ENCODE measurements at regions not wholly inside any gene's neighbourhood (a gene's known extent, or its start where the extent isn't known, plus 50 kb on each side); places are given as distances from the start of the nearest gene placed in this dataset.

GRCh38 chr11:112847568-112847967, 113.7 kb upstream of the NCAM1 start:
- intact Hi-C loops (cut with micrococcal nuclease) = no loop called here
- H3K9ac ChIP-seq (ENCODE audit: low read length) = no peak overlapping the region
- no peak for DNase-seq (ENCODE audit: low read depth, low spot score)
- ATAC-seq = no peak
- ChIA-PET POLR2A (no interaction called here), CTCF (interaction anchor here (1.0 kb wide), 1 partner anchor 10 kb away, joined by 3 read pairs; no protein-coding TSS in a partner anchor), RAD21 (ENCODE audit: low non-redundant PET in 1 of 2, low total read pairs in 2 of 2, uncharacterized antibody in 2 of 2, unreplicated experiment in 2 of 2) (no interaction called here)
- H3K36me3 ChIP-seq (ENCODE audit: control insufficient read depth in 1 of 2, insufficient read depth in 2 of 2, low read length in 2 of 2) = no peaks in the 10 kb centered on the region
- H3K79me2 ChIP-seq (ENCODE audit: insufficient read depth, low read length) = no peaks in the 10 kb centered on the region
- no peak overlapping the region for H3K4me2 ChIP-seq (ENCODE audit: low read length)
- H3K9me3 ChIP-seq (ENCODE audit: control insufficient read depth in 1 of 2, insufficient read depth in 1 of 2, low read depth in 1 of 2, low read length in 2 of 2) = no peaks in the 10 kb centered on the region
- no peaks in the 10 kb centered on the region for H3K9me2 ChIP-seq (ENCODE audit: insufficient read depth)
- no peaks in the 10 kb centered on the region; the same call in 1 of the 2 replicates for H4K20me1 ChIP-seq (ENCODE audit: insufficient read depth)
- peaks cover 11% of the 10 kb centered on the region for H3K27me3 ChIP-seq (ENCODE audit: insufficient read depth, low read length)
- H3K4me1 ChIP-seq (ENCODE audit: control insufficient read depth in 1 of 2, insufficient read depth in 2 of 2, low read length in 2 of 2) = no peaks in the 10 kb centered on the region
- no peak overlapping the region for H3K27ac ChIP-seq (ENCODE audit: low read depth, low read length)
- TF ChIP-seq YY1 (IDR thresholded peaks at IDR 0.05; ENCODE audit: extremely low read depth, insufficient replicate concordance, low read depth, low read length) = no peak
- no peak for TF ChIP-seq SRF (IDR thresholded peaks at IDR 0.05; ENCODE audit: low read depth)
- TF ChIP-seq CTCF (IDR thresholded peaks at IDR 0.05 in 2 of 3, conservative IDR thresholded peaks at IDR 0.05 in 1 of 3; ENCODE audit: borderline replicate concordance in 1 of 3, insufficient read depth in 1 of 3, low read depth in 2 of 3, low read length in 2 of 3) = no peak
- TF ChIP-seq ELF1 (IDR thresholded peaks at IDR 0.05; ENCODE audit: borderline replicate concordance, low read depth) = no peak
- no peak for TF ChIP-seq SIN3A (IDR thresholded peaks at IDR 0.05; ENCODE audit: low read depth)
- TF ChIP-seq EZH2phosphoT487 (IDR thresholded peaks at IDR 0.05; ENCODE audit: borderline replicate concordance) = no peak
- no peak for TF ChIP-seq CEBPB (IDR thresholded peaks at IDR 0.05; ENCODE audit: low read depth)
- no peak for TF ChIP-seq ZFX (IDR thresholded peaks at IDR 0.05)
- no peak for TF ChIP-seq POLR2AphosphoS5 (IDR thresholded peaks at IDR 0.05; ENCODE audit: low read depth, low read length)
- no TSS peak for BruUV-seq (replicated peaks)
- no peak overlapping the region for H2AFZ ChIP-seq (ENCODE audit: low read depth, low read length, poor library complexity, severe bottlenecking)
- H3K4me3 ChIP-seq (replicated peaks in 1 of 2; ENCODE audit: low read depth in 1 of 2, low read length in 2 of 2) = no peak overlapping the region

Measured in HCT116 (cell line).